ENCODE measurements at regions not wholly inside any gene's neighbourhood (a gene's known extent, or its start where the extent isn't known, plus 50 kb on each side); places are given as distances from the start of the nearest gene placed in this dataset.
A peak's percentile ranks its signal among the peaks of the same experiment; 100 is the strongest.

DNA sequence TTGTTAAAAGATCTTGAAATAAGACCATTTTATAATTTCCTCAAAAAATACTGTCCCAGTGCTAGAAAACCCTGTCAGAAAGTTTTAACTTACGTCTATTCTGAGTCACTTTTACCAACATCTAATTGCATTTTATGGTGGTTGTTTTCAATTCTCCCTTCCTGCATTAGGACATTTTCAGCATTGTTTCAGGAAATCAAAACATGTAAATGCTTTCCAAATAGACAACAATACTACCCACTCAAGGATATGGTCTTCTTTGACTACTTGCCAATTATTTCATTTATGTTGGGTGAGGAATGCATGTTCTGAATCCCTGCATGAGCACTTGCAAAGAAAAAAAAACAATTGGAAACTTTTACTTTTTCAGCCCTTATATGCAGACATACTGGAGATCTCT, 284.6 kb upstream of the PDE4D start:
- Histone ChIP-seq H3K4me1 (ENCODE audit: low read depth) (no peaks in the 10 kb centered on the region), H3K9me3 (ENCODE audit: low read depth) (no peaks in the 10 kb centered on the region), H3K27ac (no peak overlapping the region), H3K4me3 (no peak overlapping the region), H3K36me3 (no peaks in the 10 kb centered on the region), H3K27me3 (no peaks in the 10 kb centered on the region)
- TF ChIP-seq, protein P1, sequence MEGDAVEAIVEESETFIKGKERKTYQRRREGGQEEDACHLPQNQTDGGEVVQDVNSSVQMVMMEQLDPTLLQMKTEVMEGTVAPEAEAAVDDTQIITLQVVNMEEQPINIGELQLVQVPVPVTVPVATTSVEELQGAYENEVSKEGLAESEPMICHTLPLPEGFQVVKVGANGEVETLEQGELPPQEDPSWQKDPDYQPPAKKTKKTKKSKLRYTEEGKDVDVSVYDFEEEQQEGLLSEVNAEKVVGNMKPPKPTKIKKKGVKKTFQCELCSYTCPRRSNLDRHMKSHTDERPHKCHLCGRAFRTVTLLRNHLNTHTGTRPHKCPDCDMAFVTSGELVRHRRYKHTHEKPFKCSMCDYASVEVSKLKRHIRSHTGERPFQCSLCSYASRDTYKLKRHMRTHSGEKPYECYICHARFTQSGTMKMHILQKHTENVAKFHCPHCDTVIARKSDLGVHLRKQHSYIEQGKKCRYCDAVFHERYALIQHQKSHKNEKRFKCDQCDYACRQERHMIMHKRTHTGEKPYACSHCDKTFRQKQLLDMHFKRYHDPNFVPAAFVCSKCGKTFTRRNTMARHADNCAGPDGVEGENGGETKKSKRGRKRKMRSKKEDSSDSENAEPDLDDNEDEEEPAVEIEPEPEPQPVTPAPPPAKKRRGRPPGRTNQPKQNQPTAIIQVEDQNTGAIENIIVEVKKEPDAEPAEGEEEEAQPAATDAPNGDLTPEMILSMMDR (IDR thresholded peaks at IDR 0.05; ENCODE audit: low read depth, low read length), result no peak
- peak in 1 of 2 donors; percentile 1 for DNase-seq (ENCODE audit: low read depth in 1 of 2, low spot score in 1 of 2)

DNA sequence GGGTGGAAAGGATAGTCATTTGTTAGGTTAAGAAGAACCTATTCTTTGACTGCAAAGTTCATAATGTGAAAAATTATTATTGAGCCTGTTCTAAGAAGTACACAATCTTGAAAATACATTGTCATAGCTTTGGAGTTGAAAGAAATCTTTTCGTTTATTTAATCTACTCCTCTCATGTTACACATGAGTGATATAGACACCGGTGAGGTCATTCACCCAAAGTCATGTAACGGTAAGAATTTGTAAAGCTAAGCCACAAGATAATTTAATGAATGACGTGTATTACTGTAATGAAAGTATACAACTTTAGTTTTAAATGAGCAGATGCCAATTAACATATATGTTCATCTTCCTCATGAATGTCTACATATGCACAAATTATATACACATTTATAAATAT, 284.1 kb upstream of the PDE4D start:
- TF ChIP-seq, protein P1 (IDR thresholded peaks at IDR 0.05; ENCODE audit: low read depth, low read length), result no peak
- no peak for DNase-seq (ENCODE audit: low read depth in 1 of 2, low spot score in 1 of 2)
- H3K27me3 ChIP-seq, result no peaks in the 10 kb centered on the region
- H3K4me3 ChIP-seq, result no peak overlapping the region
- no peaks in the 10 kb centered on the region for H3K9me3 ChIP-seq (ENCODE audit: low read depth)
- no peaks in the 10 kb centered on the region for H3K36me3 ChIP-seq
- H3K4me1 ChIP-seq (ENCODE audit: low read depth), result no peaks in the 10 kb centered on the region
- no peak overlapping the region for H3K27ac ChIP-seq

DNA sequence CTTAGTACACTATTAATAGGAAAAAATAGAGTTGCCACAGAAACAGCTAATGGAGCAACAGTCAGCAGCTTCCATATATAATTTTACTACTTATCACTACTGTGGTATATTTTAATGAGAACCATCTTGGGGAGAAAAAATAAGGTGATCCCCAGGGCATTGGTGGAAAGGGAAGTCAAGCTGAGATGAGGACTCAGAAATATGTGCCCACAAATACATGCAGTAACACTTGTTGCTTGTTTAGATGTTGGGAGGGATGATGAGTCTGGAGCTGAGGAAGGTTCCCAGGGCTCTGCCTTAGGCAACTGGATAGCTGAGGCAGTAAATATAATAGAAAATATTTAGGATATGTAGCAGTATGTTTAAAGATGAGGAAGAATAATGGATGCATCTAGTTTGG, 280.1 kb upstream of the PDE4D start:
- no peaks in the 10 kb centered on the region for H3K9me3 ChIP-seq (ENCODE audit: low read depth)
- no peaks in the 10 kb centered on the region for H3K27me3 ChIP-seq
- no peak overlapping the region for H3K27ac ChIP-seq
- no peak for DNase-seq (ENCODE audit: low read depth in 1 of 2, low spot score in 1 of 2)
- TF ChIP-seq, protein P1 (IDR thresholded peaks at IDR 0.05; ENCODE audit: low read depth, low read length), result no peak
- no peaks in the 10 kb centered on the region for H3K36me3 ChIP-seq
- no peaks in the 10 kb centered on the region for H3K4me1 ChIP-seq (ENCODE audit: low read depth)
- no peak overlapping the region for H3K4me3 ChIP-seq

DNA sequence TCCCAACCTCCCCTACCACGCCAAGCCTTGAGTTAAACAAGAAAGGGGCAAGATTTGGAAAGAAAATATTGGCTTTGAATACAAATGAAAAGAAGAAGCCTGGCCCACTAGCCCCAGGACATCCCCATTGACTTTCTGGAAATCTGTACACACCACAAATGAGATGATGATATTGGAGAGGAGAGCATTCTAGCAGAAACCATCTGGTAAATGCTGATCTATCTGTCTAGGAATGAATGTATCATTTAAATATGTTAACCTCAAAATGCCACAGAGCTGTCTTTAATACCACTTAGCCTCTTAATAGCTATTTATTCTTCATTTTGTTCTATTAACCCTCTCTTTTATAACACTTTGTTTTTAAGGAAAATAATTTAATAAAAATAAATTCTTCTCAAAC, 270.2 kb upstream of the PDE4D start:
- Histone ChIP-seq H3K4me1 (ENCODE audit: low read depth) (no peaks in the 10 kb centered on the region), H3K36me3 (no peaks in the 10 kb centered on the region), H3K9me3 (ENCODE audit: low read depth) (no peaks in the 10 kb centered on the region), H3K4me3 (no peak overlapping the region), H3K27ac (no peak overlapping the region), H3K27me3 (no peaks in the 10 kb centered on the region)
- TF ChIP-seq, protein P1 (IDR thresholded peaks at IDR 0.05; ENCODE audit: low read depth, low read length), result no peak
- DNase-seq (ENCODE audit: low read depth in 1 of 2, low spot score in 1 of 2), result no peak

DNA sequence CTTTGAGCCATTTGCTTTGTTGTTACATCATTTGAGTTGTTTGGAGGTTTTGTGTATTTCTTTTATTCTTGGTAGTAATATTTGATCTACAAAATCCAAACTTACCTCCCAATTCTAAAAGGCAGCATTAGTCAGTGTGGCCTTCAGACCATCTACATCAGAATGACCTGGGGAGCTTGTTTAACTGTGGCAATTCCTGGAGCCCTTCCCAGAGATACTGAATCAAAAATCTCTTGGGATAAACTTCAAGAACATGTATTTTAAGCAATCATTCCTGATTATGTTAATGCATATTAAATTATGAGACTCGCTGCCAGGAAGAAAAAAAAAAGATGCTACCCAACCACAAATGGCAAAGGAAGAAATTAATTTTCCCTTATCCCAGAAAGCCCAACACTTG, 268.9 kb upstream of the PDE4D start:
- Histone ChIP-seq H3K9me3 (ENCODE audit: low read depth) (no peaks in the 10 kb centered on the region), H3K4me3 (no peak overlapping the region), H3K27me3 (no peaks in the 10 kb centered on the region), H3K36me3 (no peaks in the 10 kb centered on the region), H3K27ac (no peak overlapping the region), H3K4me1 (ENCODE audit: low read depth) (no peaks in the 10 kb centered on the region)
- no peak for DNase-seq (ENCODE audit: low read depth in 1 of 2, low spot score in 1 of 2)
- TF ChIP-seq, protein P1 (IDR thresholded peaks at IDR 0.05; ENCODE audit: low read depth, low read length), result no peak

All from cardiac muscle cell (in vitro differentiated cells and primary cell).